ENCODE measurements at regions not wholly inside any gene's neighbourhood (a gene's known extent, or its start where the extent isn't known, plus 50 kb on each side); places are given as distances from the start of the nearest gene placed in this dataset.
"Not testable (repeated sequence)": the region's sequence is repeated elsewhere in the genome, so short reads cannot be mapped to it uniquely, and the experiment has no call there.

DNA sequence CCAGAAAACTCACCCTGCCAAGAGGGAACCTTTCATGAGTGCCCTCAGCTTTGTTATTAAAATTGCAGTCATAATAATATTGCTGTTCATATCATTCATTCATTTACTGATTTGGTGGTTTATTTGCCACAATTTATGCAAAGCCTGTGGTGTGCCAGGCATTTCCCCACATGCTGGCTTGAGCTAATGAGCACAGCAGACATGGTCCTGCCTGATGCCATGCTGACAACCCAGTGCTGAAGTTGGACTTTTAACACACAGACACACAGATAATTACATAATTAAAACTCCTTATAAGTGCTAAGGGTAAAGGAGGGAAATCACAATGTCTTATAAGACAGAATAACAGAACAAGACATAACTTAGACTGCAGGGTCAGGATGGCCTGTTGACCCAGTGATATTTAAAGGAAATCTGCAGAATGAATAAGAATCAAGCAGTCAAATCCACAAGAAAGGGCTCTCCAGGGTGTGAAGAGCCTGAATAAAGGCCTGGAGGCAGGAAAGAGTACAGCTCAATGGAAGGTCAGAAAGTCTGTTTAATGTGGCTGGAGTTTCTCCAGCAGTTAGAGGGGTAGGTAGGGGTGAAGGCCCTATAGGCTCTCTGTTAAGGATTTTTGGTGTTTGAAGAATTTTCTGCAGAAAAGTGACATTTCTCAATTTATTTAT is 196.9 kb upstream of the CDH11 start:
- no peak for DNase-seq

DNA sequence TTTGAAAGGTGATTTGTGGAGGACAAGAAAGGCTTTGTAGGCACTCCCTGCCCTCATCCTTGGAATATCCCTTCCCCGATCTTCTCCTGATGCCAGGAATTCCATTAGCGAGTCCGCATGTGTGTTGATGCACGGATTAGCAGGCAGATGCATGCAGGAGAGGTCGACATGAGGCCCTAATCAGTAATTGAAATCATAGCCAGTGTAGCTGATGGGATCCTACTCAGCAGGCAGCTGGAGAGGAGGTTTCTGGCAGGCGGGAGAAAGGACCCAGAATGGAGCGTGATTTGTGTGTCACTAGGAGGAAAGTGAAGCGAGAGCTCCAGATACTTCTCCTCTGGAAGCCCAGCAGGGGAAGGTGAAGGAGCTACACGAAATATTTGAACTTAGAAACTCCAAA is 196.3 kb upstream of the CDH11 start:
- no peak for DNase-seq

DNA sequence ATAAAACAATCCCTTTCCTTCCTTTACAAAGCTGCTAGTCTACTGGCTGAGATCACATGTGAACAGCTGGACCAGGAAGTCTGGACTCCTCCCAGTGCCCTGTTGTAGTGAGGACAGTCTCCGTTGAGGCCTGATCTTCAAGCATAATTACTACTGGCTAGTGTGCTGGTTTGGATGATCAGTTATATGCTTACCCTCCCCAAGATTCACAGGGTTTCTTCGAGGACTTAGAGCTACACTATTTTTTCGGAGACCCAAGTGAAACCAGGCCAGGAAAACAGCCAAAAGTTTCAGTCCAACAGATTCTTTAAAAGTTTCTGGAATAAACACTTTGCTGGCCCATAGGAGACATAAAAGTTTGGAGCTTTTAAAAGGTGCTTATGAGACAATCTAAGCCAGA is 194.9 kb upstream of the CDH11 start:
- no peak for DNase-seq

DNA sequence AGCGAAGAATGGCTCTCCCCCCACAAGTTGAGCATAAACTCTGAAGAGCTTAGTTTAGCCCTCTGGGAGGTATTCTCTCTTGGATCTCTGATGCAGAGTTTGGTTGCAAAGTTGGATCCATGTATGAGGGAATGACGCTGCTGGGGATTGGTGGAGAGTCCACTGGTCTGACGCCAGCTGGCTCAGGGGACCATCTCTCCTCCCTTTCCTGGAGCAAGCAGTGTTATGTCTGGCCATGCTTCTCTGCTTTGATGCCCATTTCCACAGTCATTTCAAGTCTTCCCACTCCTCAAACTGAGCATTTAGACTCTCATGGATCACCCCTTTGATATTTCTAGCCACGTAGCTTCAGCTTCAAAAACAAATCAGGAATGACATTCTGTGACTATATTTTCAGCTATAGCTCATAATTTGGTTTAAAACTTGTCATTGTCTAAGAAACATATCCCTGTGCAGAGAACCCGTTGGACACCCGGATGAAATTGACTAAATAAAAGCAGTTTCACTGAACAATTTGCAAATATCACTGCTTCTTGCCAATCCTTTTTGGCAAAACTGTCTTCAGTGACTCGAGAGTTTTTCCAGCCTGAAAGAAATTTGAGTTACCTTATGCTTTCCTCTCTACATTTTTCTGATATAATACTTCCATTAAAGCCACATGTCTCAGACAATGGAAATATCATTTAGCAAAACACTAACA is 193.4 kb upstream of the CDH11 start:
- no peak for DNase-seq

DNA sequence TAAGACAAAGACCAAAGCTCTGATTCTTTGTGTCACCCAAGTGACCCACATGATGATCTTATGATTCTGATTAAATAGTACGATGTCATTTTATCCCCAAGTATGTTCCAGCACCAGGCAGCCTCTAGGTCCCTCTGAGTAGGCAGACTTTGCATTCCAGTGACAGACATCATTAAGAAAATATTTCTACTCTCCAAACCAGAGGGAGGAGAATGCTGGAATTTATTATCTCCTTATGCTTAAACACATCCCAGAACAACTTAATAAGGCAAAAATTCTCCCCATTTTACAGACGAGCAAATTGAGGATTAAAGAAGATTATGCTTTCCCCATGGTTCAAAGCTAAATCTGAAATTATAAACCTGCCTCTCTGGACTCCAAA is 192.8 kb upstream of the CDH11 start:
- no peak for DNase-seq

DNA sequence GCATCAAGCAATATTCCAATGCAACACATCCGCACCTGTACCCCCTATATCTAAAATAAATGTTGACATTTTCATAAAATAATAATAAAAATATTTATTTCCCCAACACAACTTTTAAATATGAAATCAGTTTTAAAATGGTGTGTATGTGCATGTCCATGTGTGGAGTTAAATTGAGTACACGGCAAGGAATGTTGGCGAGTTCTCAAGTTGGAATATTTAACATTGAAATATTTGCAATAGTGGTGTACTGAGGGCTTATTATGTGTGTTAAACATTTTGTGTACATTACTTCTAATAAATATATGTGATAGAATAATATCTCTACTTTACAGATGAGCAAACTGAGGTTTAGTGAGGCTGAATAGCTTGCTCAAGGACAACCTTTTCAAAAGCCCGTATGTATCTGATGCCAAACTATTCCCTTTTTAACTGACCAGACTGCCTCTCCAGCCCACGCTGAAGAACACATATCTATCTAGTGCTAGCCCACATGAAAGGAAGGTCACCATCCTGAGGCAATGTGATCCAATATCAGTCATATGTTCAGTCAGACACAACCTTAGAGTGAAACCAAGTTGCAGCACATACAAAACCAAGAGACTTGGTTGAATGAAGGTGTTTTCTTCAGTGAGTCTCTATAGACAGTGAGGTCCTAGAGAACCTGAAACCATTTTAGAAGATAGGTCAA is 192.2 kb upstream of the CDH11 start:
- no peak for DNase-seq

DNA sequence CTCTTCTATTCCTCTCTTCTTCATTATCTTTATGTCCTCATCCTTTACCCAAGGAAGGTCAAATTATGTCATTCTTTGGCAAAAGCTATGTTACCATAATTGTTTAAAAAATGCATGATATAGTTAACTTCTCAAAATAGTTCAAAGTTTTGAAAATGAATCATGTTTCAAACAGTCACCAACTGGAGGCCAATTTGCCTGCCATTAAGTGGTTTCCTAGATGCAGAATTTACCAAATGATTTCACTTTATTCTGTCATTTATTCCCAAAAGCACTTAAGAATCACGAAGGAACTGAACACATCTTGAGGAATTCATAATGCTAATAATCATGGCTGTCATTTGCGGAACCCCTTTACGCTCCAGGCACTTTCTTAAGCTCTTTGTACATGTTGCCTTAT is 190.9 kb upstream of the CDH11 start:
- no peak for DNase-seq

DNA sequence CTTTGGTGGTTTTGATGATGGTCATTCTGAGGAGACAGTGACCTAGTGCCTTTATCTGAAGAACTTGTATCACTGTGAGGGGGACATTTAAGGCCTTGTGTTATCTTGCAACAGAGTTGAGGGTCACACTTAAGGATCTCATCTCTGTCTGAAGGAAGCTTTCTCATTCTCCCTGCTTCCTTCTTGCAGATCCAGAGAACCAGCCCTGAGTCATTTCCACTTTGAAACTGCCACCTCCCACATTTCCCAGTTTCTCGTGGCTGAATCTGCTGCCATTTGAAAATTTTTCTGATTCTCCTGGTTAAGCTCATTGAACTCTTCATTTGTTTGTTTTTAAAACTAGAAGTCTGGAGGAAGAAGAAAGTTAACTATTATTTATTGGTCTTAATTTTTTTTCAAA is 190.2 kb upstream of the CDH11 start:
- DNase-seq = no peak

DNA sequence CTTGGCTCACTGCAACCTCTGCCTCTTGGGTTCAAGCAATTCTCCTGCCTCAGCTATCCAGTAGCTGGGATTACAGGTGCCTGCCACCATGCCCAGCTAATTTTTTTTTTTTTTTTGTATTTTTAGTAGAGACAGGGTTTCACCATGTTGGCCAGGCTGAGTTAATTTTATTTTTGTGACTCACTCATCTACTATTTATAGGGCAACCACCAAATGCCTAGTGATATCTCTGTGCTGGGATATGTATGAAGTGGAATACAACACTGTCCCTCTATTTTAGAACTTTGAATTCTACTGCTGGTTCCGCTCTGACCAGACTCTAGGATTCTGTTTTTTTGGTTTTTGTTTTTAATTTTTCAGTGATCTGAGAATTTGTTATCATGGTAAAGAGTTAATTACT is 188.6 kb upstream of the CDH11 start:
- not testable (repeated sequence) for DNase-seq

DNA sequence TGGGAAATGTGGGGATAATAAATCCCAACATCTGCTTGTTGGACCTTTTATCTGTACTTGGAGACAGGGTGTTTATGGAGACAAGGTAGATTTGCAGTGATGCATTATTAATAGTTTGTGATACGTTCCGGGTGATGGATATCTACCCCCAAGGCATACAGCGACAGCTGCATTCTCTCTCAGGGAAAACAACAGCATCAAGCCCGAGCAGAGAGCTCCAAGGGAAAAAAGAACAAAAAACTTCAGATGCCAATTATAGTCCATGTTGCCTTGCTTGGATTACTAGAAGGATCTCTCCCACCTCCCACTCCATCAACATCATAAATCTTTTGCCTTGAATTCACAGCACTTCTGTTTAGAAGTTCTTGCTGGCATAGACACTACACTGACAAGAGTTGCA is 187.5 kb upstream of the CDH11 start:
- DNase-seq = no peak

DNA sequence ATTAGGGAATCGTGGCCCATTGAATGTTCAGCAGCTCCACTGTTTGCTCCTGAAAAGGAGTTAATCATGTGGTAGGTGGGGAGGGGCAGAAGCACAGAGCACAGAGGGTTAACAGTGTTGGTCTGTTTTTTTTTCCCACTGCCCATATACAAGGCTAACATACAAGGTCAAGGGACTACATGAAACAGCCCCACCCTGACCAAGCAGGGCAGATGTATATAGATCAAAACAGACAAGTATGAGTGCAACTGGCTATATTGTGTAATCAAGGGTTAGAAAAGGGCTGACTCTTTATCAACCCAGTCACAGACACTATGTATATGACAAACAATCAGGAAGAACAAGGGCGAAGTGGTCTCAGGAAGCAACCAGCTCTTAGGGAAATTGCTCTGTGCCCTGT is 186.6 kb upstream of the CDH11 start:
- no peak for DNase-seq

DNA sequence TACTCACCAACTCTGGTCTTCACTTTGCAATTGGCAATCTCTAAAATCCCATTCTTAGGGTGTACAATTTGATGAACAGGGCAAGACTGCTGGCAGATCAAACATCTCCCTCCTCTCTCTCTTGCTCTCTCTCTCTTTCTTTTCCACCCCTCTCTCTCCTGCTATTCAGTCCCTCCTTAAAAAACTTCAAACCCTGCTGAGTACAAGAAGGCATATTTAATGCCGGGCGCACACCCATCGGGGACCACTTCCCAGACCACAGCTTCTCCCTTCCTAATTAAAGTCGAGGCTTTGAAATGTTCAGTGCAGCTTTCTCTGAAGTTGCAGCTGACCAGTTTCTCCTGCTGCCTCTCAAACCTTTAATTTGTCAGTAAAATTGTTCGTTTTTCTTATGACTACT is 185.4 kb upstream of the CDH11 start:
- DNase-seq = no peak

DNA sequence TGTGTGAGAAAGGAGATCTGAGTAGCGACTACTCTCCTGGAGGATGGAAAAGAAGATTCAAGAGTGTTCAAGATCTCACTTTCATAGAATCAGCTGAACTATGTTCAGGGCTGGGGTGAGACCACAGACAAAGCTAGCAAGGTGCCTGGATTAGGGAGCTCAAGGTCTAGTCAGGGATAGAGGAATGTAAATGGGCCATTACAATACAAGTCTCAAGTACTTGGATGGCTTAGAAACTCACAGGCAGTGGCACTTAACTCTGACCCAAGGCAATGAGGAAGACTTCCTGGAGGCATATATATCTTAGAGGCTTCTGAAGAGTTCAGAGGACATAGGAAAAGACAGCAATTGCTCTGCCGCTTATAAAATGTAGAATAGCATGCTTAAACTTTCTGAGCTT is 184.9 kb upstream of the CDH11 start:
- no peak for DNase-seq

DNA sequence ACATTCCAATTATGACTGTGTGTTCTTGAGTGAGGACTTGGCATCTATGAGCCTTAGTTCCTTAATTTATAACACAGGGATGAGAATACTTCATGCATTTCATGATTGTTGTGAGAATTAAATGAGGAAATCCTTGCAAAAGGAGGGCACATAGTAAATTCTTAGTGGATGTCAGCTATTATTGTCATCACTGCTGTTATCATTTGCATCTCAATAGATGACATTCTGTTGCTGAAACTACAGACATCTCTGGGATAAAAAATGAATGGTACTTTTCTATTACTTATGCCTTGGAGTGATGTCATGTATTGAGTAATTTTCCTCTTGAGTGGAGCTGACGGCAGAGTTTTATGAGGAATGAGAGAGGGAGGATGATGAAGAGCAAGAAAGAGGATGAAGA is 184.4 kb upstream of the CDH11 start:
- no peak for DNase-seq

DNA sequence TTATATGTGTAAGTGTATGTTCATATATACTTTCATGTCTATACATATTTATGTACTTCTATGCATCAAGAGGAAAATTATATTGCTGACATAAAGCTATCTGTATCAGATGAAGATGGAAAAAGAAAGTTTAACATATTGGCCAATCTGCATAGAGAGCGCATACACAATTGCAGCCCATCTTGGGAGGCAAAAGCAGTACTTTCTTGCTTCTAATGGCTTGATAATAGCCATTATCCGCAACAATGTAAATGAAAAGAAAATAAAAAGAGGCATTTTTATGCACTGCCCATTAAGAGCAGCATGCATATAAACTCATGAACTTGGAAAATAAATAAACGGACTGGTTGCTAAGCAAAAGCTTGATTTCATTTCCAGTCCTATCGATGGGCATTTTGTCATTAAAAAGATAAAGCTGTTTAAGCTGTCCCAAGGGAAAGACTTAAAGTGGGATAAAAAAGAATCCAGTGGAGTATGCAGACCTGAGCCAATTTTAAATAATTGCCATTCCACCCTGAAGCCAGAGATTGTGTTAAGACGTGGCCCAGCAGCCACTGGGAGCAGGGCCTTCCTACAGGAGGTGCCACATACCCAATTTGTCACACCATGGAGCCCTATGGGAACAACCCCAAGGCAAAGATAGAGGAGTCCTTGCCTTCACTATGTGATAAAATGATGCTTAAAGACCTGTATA is 183.6 kb upstream of the CDH11 start:
- DNase-seq = no peak

DNA sequence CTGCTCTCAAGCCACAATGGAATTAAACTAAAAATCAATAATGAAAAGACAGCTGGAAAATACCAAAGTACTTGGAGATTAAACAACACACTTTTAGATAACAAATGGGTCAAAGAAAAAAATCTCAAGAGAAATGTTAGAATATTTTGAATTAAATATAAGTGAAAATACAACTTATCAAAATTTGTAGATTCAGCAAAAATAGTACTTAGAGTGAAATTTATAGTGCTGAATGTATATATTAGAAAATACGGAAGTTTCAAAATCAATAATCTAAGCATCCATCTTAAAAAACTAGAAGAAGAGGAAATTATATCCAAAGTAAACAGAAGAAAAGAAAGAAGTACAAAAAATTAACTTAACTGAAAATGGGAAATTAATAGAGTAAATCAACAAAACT is 179.2 kb upstream of the CDH11 start:
- DNase-seq = no peak

DNA sequence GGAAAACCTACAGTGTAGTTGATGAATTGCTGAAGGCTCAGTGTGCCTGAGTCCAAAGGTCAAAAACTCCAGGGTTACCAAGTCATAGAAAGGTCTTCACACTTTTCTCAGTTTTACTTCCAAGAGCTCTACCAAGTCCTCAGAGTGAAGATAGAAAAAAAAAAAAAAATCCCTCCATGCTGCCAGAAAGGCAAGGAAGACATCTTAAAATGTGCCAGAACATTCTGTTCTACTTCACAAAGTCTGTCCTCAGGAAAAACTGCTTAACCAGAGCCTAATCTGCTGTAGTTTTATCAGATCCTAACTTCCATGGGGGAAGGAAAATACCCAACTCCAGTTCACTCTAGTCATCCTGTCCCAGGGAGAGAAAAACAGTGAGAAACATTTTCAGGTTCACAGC is 175.6 kb upstream of the CDH11 start:
- no peak for DNase-seq

DNA sequence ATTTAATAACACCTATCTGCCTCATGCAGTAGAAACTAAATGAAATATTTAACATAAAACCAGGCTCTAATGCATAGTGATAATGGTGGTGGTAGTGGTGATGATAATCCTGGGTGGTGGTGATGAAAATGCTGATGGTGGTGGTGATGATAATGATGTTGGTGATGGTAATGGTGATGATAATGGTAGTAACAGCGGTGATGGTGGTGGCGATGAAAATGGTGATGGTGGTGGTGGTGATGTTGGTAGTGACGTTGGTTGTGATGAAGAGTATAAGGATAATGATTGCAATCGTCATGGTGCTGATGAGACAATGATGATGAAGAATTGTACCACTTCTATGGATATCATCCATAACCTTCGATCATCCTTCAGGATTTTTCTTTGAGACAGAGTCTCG is 173.7 kb upstream of the CDH11 start:
- DNase-seq = no peak

DNA sequence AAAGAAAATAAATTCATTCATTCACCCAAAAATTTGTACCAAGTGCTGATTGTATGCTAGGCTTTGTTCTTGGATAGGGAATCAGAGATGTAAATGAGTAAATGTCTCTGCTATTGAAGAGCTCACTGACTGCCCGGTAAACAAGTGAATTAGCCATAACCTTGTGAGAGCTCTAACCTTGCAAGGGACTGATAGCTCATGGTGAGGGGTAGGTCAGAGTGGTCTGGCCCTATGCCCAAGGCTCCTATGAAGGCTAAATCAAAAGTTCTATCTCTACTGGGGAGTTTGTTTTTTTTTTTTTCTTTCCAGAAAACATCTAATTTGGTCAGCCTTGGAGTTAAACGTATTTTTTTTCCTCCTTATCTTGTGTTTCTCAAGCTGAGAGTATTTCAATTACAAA is 172.8 kb upstream of the CDH11 start:
- no peak for DNase-seq

DNA sequence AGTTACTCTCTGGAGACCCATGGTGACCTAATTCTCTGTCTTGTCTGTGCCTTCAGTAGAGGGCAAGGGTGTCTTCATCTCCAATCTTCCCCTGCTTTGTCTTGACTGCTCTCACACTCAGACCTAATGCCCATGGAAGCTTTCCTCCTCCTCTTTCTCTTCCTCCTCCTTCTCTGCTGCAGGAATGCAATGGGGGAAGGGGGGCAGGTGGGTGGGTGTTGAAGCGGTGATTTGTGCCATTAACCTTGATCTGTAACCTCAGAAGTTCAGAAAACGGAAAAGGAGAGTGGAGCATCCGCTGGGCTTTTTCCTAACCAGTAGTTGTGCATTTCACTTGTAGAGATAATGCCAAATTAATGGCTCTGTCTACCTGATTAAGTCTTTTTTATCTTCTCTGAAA is 172.3 kb upstream of the CDH11 start:
- DNase-seq = no peak

DNA sequence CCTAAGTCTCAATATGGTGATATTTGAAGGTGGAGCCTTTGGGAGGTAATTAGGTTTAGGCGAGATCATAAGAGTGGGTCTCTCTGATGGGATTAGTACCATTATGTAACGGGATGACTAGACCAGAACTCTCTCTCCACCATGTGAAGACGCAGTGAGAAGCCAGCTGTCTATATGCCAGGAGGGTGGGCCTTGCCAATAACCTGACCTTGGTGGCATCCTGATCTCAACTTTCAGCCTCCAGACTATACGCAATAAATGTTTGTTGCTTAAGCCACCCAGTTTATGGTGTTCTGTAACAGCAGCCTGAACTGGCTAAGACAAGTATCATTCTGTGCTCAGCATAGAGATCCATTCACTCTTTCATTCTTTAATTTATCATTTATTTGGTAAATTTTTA is 167.2 kb upstream of the CDH11 start:
- DNase-seq = no peak

DNA sequence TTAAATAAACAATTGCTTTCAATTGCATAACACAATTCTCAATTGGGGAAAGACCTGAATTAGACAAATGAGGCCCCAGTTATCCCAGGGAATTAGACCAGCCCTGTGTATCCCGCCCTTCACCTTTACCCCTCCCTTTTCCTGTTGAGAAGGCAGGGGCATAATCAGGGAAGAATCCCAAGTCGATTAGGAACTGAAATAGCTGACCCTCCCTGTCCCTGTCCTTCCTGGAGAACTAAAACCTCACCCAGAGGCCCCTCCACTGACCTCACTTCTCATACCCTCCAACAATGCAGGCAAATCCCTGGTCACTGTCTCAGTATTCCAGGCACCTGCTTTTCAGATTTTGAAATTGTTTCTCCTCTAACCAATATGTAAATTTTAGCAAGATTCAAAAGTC is 165.4 kb upstream of the CDH11 start:
- no peak for DNase-seq

DNA sequence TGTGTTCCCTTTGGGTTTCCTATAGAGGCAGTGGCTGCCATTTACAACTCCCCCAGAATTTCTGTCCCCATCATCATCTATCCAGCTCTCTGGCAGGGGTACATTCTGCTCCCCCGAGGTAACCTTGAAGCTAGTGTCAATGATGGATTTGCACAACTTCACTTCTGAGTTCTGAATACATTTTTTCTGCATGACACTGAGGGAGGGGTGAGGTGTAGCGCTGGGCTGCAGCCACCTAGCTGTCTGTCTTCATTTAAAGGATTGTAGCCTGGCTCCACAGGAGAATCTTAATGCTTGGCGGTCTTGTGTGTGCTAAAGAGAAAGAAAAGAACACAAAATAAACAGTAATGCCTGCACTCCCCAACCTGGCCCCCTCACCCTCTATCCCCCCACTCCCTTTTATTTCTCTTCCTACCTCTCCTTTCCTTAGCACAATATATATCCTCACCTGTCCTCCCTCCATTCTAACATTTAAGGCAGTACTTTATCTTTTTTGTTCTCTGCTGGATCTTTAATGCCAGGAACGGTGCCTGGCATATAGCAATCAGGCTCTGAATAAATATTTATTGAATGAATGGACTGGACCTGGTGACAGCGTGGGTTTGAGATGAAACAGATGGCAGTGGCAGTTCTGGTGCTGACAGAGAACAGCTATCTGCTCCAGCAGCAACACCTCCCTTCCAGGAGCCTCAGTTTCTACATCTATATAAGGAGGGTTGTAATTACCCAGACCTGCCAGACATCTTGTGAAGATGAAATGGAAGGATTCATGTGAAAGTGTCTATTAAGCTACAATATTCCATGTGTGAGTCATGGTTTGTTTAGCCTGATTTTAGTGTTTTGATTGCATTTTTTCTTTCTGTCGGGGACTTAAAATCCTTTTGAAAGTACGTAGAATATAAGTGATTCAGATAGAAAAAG is 163.5 kb upstream of the CDH11 start:
- DNase-seq = no peak
